HEK293T (cell line): ENCODE measurements at regions not wholly inside any gene's neighbourhood (a gene's known extent, or its start where the extent isn't known, plus 50 kb on each side); places are given as distances from the start of the nearest gene placed in this dataset.

Experiments used
- ARNT ChIP-seq: fragments of 450-650 bp; IDR thresholded peaks from 2 replicates; pipeline ENCODE4 v1.6.1; 2017; ENCODE audit warnings: mild to moderate bottlenecking
- BHLHE40 ChIP-seq: fragments of 450-650 bp; IDR thresholded peaks from 2 replicates; pipeline ENCODE4 v1.6.1; 2016; ENCODE audit warnings: mild to moderate bottlenecking, moderate library complexity, borderline replicate concordance
- FOXA1 ChIP-seq: fragments of 450-650 bp; IDR thresholded peaks from 2 replicates; pipeline ENCODE4 v1.6.1; 2016; ENCODE audit warnings: mild to moderate bottlenecking
- FOXM1 ChIP-seq: fragments of 450-650 bp; IDR thresholded peaks from 2 replicates; pipeline ENCODE4 v1.6.1; 2017; ENCODE audit warnings: mild to moderate bottlenecking, borderline replicate concordance
- HDGF ChIP-seq: fragments of 450-650 bp; IDR thresholded peaks from 2 replicates; pipeline ENCODE4 v1.6.1; 2017; ENCODE audit warnings: antibody characterized with exemption, borderline replicate concordance
- NFRKB ChIP-seq: fragments of 450-650 bp; IDR thresholded peaks from 2 replicates; pipeline ENCODE4 v1.6.1; 2016; ENCODE audit warnings: mild to moderate bottlenecking, moderate library complexity
- SP1 ChIP-seq: fragments of 450-650 bp; IDR thresholded peaks from 2 replicates; pipeline ENCODE4 v1.6.1; 2017
- TARDBP ChIP-seq: fragments of 450-650 bp; IDR thresholded peaks from 2 replicates; pipeline ENCODE4 v1.6.1; 2016
- TF ChIP-seq, protein P1 (sequence below): fragments of 450-650 bp; IDR thresholded peaks from 2 replicates; pipeline ENCODE4 v1.6.1; 2016

DNA sequence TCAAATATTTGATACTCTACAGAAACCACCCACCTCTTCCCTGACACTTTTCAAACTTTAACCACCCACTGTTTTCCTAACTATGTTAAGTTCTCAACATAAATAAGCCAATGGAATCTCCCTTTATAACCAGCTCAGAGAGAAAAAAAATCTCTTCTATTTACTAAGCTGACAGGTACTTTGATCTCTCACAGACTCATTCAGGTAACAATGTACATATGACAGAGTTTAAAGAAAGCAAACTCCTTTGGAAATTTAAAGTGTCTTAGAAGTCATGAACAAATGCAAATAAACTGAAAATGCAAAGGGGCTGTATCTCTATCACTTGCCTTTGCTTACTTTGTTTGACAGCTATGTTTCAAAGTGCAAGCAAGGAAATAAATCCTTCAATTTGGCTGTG is 109.3 kb downstream of the KLF12 start:
- no peak for TF ChIP-seq FOXA1
- no peak for TF ChIP-seq HDGF
- TF ChIP-seq SP1: no peak
- TF ChIP-seq NFRKB: no peak
- TF ChIP-seq FOXM1: no peak
- TF ChIP-seq BHLHE40: no peak
- no peak for TF ChIP-seq ARNT
- no peak for TF ChIP-seq TARDBP
- TF ChIP-seq, protein P1, sequence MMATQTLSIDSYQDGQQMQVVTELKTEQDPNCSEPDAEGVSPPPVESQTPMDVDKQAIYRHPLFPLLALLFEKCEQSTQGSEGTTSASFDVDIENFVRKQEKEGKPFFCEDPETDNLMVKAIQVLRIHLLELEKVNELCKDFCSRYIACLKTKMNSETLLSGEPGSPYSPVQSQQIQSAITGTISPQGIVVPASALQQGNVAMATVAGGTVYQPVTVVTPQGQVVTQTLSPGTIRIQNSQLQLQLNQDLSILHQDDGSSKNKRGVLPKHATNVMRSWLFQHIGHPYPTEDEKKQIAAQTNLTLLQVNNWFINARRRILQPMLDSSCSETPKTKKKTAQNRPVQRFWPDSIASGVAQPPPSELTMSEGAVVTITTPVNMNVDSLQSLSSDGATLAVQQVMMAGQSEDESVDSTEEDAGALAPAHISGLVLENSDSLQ: no peak
